ENCODE measurements at regions not wholly inside any gene's neighbourhood (a gene's known extent, or its start where the extent isn't known, plus 50 kb on each side); places are given as distances from the start of the nearest gene placed in this dataset.

DNA sequence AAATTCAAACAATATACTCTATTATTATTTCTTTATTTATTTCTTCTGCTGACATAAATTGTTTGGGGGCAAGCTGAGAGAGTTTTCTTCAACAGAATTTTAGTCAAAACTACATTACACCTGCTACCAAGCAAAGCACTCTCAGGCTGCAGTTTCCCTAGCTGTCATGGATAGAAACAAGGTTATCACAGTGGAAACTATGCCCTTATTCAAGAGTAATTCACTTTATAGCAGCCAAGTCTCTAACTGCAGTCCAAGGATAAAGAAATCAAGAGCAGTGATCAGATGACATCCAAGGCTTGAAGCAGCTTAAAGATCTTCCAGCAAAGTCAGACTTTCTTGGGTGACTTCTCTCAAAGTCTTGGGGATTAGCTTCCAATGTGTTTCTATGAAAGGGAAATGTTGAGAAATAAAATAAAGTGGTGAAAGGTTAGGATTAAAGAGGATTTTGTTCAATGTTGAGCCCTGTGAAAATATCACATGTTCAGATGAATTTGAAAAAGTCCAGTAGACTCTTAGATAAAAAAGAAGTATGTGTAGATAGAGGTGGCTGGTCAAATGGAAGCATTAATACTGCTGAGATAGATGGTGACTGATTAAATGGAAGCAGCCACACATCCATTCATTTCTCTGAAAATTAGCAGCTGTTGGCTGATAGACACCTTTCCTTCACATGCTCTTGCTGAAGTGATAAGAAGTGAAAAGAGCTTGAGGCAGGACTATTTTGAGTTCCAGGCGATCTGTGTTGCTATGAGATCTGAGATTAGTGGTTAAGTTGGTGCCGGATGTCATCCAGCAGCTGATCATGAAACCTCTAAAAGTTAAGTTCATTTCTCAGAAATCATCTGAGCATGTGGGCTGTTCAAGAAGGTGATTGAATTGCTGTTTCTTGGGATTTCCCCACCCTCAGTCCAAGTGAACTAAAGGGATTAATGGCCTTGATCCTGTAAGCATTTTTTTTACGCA is 257.8 kb upstream of the BTG1 start:
- Histone ChIP-seq H3K36me3 (no peaks in the 10 kb centered on the region), H3K9me3 (no peaks in the 10 kb centered on the region), H3K4me3 (no peak overlapping the region), H3K4me1 (no peaks in the 10 kb centered on the region), H3K27ac (no peak overlapping the region), H3K27me3 (ENCODE audit: low read depth) (no peaks in the 10 kb centered on the region)
- ATAC-seq (peak; percentile 53 to 57), DNase-seq (no peak)
- intact Hi-C loops (cut with DNase I) = no loop called here
- TF ChIP-seq, protein P1, sequence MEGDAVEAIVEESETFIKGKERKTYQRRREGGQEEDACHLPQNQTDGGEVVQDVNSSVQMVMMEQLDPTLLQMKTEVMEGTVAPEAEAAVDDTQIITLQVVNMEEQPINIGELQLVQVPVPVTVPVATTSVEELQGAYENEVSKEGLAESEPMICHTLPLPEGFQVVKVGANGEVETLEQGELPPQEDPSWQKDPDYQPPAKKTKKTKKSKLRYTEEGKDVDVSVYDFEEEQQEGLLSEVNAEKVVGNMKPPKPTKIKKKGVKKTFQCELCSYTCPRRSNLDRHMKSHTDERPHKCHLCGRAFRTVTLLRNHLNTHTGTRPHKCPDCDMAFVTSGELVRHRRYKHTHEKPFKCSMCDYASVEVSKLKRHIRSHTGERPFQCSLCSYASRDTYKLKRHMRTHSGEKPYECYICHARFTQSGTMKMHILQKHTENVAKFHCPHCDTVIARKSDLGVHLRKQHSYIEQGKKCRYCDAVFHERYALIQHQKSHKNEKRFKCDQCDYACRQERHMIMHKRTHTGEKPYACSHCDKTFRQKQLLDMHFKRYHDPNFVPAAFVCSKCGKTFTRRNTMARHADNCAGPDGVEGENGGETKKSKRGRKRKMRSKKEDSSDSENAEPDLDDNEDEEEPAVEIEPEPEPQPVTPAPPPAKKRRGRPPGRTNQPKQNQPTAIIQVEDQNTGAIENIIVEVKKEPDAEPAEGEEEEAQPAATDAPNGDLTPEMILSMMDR (IDR thresholded peaks at IDR 0.05) = no peak

DNA sequence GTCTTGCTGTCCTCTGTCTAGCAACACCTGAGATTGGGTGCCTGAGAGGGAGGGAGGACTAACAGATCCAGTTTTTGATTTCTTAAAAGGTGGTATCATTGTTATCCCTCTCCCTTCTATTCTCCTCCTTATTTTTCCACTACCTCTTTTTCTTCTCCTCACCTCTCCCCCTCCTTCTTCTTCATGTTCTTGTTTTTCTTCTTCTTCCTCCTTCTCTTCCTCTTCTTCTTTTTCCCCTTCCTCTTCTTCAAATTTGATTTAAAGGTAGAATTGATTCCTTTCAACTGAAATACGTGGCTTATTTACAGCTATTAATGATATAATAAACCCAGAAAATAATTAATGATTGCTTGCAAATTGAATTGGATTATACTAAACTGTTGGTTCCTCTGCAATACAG is 256.8 kb upstream of the BTG1 start:
- DNase-seq (no peak), ATAC-seq (no peak)
- Histone ChIP-seq H3K36me3 (no peaks in the 10 kb centered on the region), H3K9me3 (no peaks in the 10 kb centered on the region), H3K27me3 (ENCODE audit: low read depth) (no peaks in the 10 kb centered on the region), H3K27ac (no peak overlapping the region), H3K4me1 (no peaks in the 10 kb centered on the region), H3K4me3 (no peak overlapping the region)
- intact Hi-C loops (cut with DNase I) = no loop called here
- TF ChIP-seq, protein P1 (IDR thresholded peaks at IDR 0.05) = no peak

DNA sequence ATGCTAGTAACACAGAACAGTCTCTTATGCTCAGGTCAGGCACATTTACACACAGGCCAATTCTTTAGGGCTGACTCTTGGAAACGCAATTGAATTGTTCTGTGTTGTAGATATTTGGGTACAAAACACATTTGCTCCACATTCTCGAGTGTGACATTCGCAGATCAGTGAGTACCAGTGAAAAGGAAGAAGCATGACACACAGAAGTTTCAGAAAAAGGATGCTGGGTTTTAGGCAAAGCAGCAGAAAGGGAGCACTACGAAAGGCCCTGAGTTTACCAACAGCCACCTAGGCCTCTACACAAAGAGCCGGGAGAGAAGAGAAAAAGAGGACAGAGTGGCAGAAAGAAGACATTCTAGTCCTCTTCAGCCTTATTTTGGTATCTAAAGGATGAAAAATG is 254.4 kb upstream of the BTG1 start:
- no peak overlapping the region for H3K27ac ChIP-seq
- ATAC-seq = no peak

GRCh38 chr12:92398565-92399309 is 253.1 kb upstream of the BTG1 start:
- H3K4me1 ChIP-seq = no peaks in the 10 kb centered on the region
- peak; percentile 19 to 52 for ATAC-seq
- H3K36me3 ChIP-seq = no peaks in the 10 kb centered on the region
- H3K4me3 ChIP-seq = no peak overlapping the region
- no peaks in the 10 kb centered on the region for H3K27me3 ChIP-seq (ENCODE audit: low read depth)
- intact Hi-C loops (cut with DNase I) = no loop called here
- DNase-seq = no peak
- H3K27ac ChIP-seq = no peak overlapping the region
- TF ChIP-seq, protein P1 (IDR thresholded peaks at IDR 0.05) = no peak
- H3K9me3 ChIP-seq = peaks cover under 1% of the 10 kb centered on the region

More for the DNA sequence above, 254.4 kb upstream of the BTG1 start:
- Histone ChIP-seq H3K36me3 (no peaks in the 10 kb centered on the region), H3K4me1 (no peaks in the 10 kb centered on the region), H3K9me3 (no peaks in the 10 kb centered on the region), H3K4me3 (no peak overlapping the region), H3K27me3 (ENCODE audit: low read depth) (no peaks in the 10 kb centered on the region)
- no peak for DNase-seq
- TF ChIP-seq, protein P1 (IDR thresholded peaks at IDR 0.05) = no peak
- intact Hi-C loops (cut with DNase I) = no loop called here

GRCh38 chr12:92396647-92397252 is 251.1 kb upstream of the BTG1 start:
- intact Hi-C loops (cut with DNase I) = no loop called here
- Histone ChIP-seq H3K27ac (no peak overlapping the region), H3K27me3 (ENCODE audit: low read depth) (no peaks in the 10 kb centered on the region), H3K36me3 (no peaks in the 10 kb centered on the region), H3K4me3 (no peak overlapping the region), H3K4me1 (no peaks in the 10 kb centered on the region), H3K9me3 (peaks cover 10% of the 10 kb centered on the region)
- no peak for ATAC-seq
- TF ChIP-seq, protein P1 (IDR thresholded peaks at IDR 0.05) = no peak
- DNase-seq = no peak

Data from lower lobe of right lung (tissue), 2 donors.